GM21737 (cell line): ENCODE measurements at regions not wholly inside any gene's neighbourhood (a gene's known extent, or its start where the extent isn't known, plus 50 kb on each side); places are given as distances from the start of the nearest gene placed in this dataset.

Source experiments
- ATAC-seq: cut with Tn5 transposase; IDR thresholded peaks from one replicate; pipeline ENCODE4 v1.9.1; 2021; ENCODE audit warnings: mild to moderate bottlenecking, moderate library complexity; ENCODE audit not compliant: unreplicated experiment

GRCh38 chr2:180664507-180664906 is 315.9 kb upstream of the UBE2E3 start:
- ATAC-seq = no peak

- no peak for ATAC-seq
Observed at GRCh38 chr2:180662941-180663471, 317.4 kb upstream of the UBE2E3 start.

- ATAC-seq = no peak
Observed at GRCh38 chr2:180662521-180662920, 317.9 kb upstream of the UBE2E3 start.

GRCh38 chr2:180661686-180662030 is 318.7 kb upstream of the UBE2E3 start:
- no peak for ATAC-seq

GRCh38 chr2:180660881-180661685 is 319.3 kb upstream of the UBE2E3 start:
- no peak for ATAC-seq

GRCh38 chr2:180660207-180660606 is 320.2 kb upstream of the UBE2E3 start:
- ATAC-seq = no peak

GRCh38 chr2:180657054-180657453 is 323.4 kb upstream of the UBE2E3 start:
- ATAC-seq = no peak

- no peak for ATAC-seq
Observed at GRCh38 chr2:180656455-180656847, 324.0 kb upstream of the UBE2E3 start.

- no peak for ATAC-seq
Observed at GRCh38 chr2:180655842-180656454, 324.5 kb upstream of the UBE2E3 start.

- no peak for ATAC-seq
Observed at GRCh38 chr2:180655393-180655792, 325.0 kb upstream of the UBE2E3 start.

- no peak for ATAC-seq
Observed at GRCh38 chr2:180653481-180653880, 326.9 kb upstream of the UBE2E3 start.

GRCh38 chr2:180652794-180653193 is 327.6 kb upstream of the UBE2E3 start:
- no peak for ATAC-seq

GRCh38 chr2:180651596-180651995 is 328.8 kb upstream of the UBE2E3 start:
- no peak for ATAC-seq

- ATAC-seq = no peak
Observed at GRCh38 chr2:180647621-180648020, 332.8 kb upstream of the UBE2E3 start.

- ATAC-seq = no peak
Observed at GRCh38 chr2:180647221-180647620, 333.2 kb upstream of the UBE2E3 start.

GRCh38 chr2:180646756-180647155 is 333.6 kb upstream of the UBE2E3 start:
- no peak for ATAC-seq

GRCh38 chr2:180644709-180645108 is 335.7 kb upstream of the UBE2E3 start:
- no peak for ATAC-seq

GRCh38 chr2:180630756-180631155 is 349.6 kb upstream of the UBE2E3 start:
- no peak for ATAC-seq

- ATAC-seq = no peak
Observed at GRCh38 chr2:180625006-180625844, 355.2 kb upstream of the UBE2E3 start.

GRCh38 chr2:180621941-180622918 is 358.2 kb upstream of the UBE2E3 start:
- no peak for ATAC-seq
